Activated CD4-positive, alpha-beta memory T cell treated with anti-CD3 and anti-CD28 coated beads for 36 hours (primary cell): ENCODE measurements at regions not wholly inside any gene's neighbourhood (a gene's known extent, or its start where the extent isn't known, plus 50 kb on each side); places are given as distances from the start of the nearest gene placed in this dataset.

Source experiments
- CTCF ChIA-PET: fragments of 350-600 bp; sonication (Branson Sonifier 250); formaldehyde crosslinking; loops from one replicate; lab custom pipeline; 2021; ENCODE audit warnings: antibody characterized with exemption, inconsistent platforms; lab: Charles Lee
- POLR2A ChIA-PET: fragments of 350-600 bp; sonication (Branson Sonifier 250); formaldehyde crosslinking; loops from one replicate; lab custom pipeline; 2021; ENCODE audit warnings: antibody characterized with exemption; lab: Charles Lee
- DNase-seq: peaks from one replicate; pipeline ENCODE4 v3.0.0-alpha.2; 2020
- H3K27ac Mint-ChIP-seq: one replicate; pipeline ENCODE4 v1.8.0; 2021; ENCODE audit warnings: mixed read lengths
- H3K27me3 Mint-ChIP-seq: one replicate; pipeline ENCODE4 v1.8.0; 2021; ENCODE audit warnings: mixed read lengths
- H3K36me3 Mint-ChIP-seq: one replicate; pipeline ENCODE4 v1.8.0; 2021; ENCODE audit warnings: mixed read lengths
- H3K4me1 Mint-ChIP-seq: one replicate; pipeline ENCODE4 v1.8.0; 2021; ENCODE audit warnings: low read depth, mixed read lengths
- H3K4me3 Mint-ChIP-seq: one replicate; pipeline ENCODE4 v1.8.0; 2021; ENCODE audit warnings: mild to moderate bottlenecking, mixed read lengths
- H3K9me3 Mint-ChIP-seq: one replicate; pipeline ENCODE4 v1.8.0; 2021; ENCODE audit warnings: mixed read lengths
- intact Hi-C: fragments of 100-400 bp; cut with micrococcal nuclease; formaldehyde crosslinking; loops from one replicate; pipeline ENCODE4 v1.15.1; 2023

- intact Hi-C loops = no loop called here
- H3K27me3 Mint-ChIP-seq = peaks cover 9% of the 10 kb centered on the region
- no peaks in the 10 kb centered on the region for H3K9me3 Mint-ChIP-seq
- H3K4me3 Mint-ChIP-seq = no peak overlapping the region
- DNase-seq = no peak
- no peaks in the 10 kb centered on the region for H3K4me1 Mint-ChIP-seq
- CTCF ChIA-PET = no interaction called here
- POLR2A ChIA-PET = no interaction called here
- no peak overlapping the region for H3K27ac Mint-ChIP-seq
- no peaks in the 10 kb centered on the region for H3K36me3 Mint-ChIP-seq
Observed at GRCh38 chr14:61153431-61153830, 127.7 kb downstream of the TMEM30B start.

GRCh38 chr14:61152851-61153364 is 128.2 kb downstream of the TMEM30B start:
- Mint-ChIP-seq H3K36me3 (no peaks in the 10 kb centered on the region), H3K4me1 (no peaks in the 10 kb centered on the region), H3K27ac (no peak overlapping the region), H3K4me3 (no peak overlapping the region), H3K27me3 (peaks cover 9% of the 10 kb centered on the region), H3K9me3 (no peaks in the 10 kb centered on the region)
- POLR2A ChIA-PET = no interaction called here
- intact Hi-C loops = no loop called here
- CTCF ChIA-PET = interaction anchor here (0.6 kb wide), 1 partner anchor 26 kb away, joined by 3 read pairs; no protein-coding TSS in a partner anchor
- no peak for DNase-seq

GRCh38 chr14:61151251-61151650 is 129.9 kb downstream of the TMEM30B start:
- peaks cover 10% of the 10 kb centered on the region for H3K27me3 Mint-ChIP-seq
- no peak overlapping the region for H3K27ac Mint-ChIP-seq
- H3K9me3 Mint-ChIP-seq = no peaks in the 10 kb centered on the region
- intact Hi-C loops = no loop called here
- no peaks in the 10 kb centered on the region for H3K4me1 Mint-ChIP-seq
- no peak for DNase-seq
- H3K4me3 Mint-ChIP-seq = no peak overlapping the region
- POLR2A ChIA-PET = no interaction called here
- H3K36me3 Mint-ChIP-seq = no peaks in the 10 kb centered on the region
- CTCF ChIA-PET = interaction anchor here (0.6 kb wide), 1 partner anchor 135 kb away, joined by 3 read pairs; no protein-coding TSS in a partner anchor

- DNase-seq = no peak
- H3K4me1 Mint-ChIP-seq = no peaks in the 10 kb centered on the region
- intact Hi-C loops = no loop called here
- CTCF ChIA-PET = interaction anchor here (0.6 kb wide), 1 partner anchor 135 kb away, joined by 3 read pairs; no protein-coding TSS in a partner anchor
- no peak overlapping the region for H3K27ac Mint-ChIP-seq
- POLR2A ChIA-PET = no interaction called here
- peaks cover 10% of the 10 kb centered on the region for H3K27me3 Mint-ChIP-seq
- H3K9me3 Mint-ChIP-seq = no peaks in the 10 kb centered on the region
- H3K4me3 Mint-ChIP-seq = no peak overlapping the region
- H3K36me3 Mint-ChIP-seq = no peaks in the 10 kb centered on the region
Observed at GRCh38 chr14:61150851-61151250, 130.3 kb downstream of the TMEM30B start.

- no peak overlapping the region for H3K27ac Mint-ChIP-seq
- no peaks in the 10 kb centered on the region for H3K4me1 Mint-ChIP-seq
- H3K9me3 Mint-ChIP-seq = peaks cover 6% of the 10 kb centered on the region
- intact Hi-C loops = no loop called here
- CTCF ChIA-PET = no interaction called here
- H3K4me3 Mint-ChIP-seq = no peak overlapping the region
- no peak for DNase-seq
- peaks cover 1% of the 10 kb centered on the region for H3K36me3 Mint-ChIP-seq
- POLR2A ChIA-PET = no interaction called here
- peaks cover 12% of the 10 kb centered on the region for H3K27me3 Mint-ChIP-seq
Observed at GRCh38 chr14:61149896-61150295, 131.2 kb downstream of the TMEM30B start.

GRCh38 chr14:61148742-61149350 is 132.3 kb downstream of the TMEM30B start:
- H3K27me3 Mint-ChIP-seq = peaks cover 10% of the 10 kb centered on the region
- H3K36me3 Mint-ChIP-seq = peaks cover 4% of the 10 kb centered on the region
- ChIA-PET POLR2A (no interaction called here), CTCF (no interaction called here)
- H3K4me1 Mint-ChIP-seq = no peaks in the 10 kb centered on the region
- DNase-seq = no peak
- peaks cover 16% of the 10 kb centered on the region for H3K9me3 Mint-ChIP-seq
- no peak overlapping the region for H3K27ac Mint-ChIP-seq
- no peak overlapping the region for H3K4me3 Mint-ChIP-seq
- intact Hi-C loops = no loop called here

GRCh38 chr14:61147831-61148549 is 133.1 kb downstream of the TMEM30B start:
- Mint-ChIP-seq H3K4me1 (no peaks in the 10 kb centered on the region), H3K27ac (no peak overlapping the region), H3K9me3 (peaks cover 25% of the 10 kb centered on the region), H3K4me3 (no peak overlapping the region), H3K36me3 (peaks cover 4% of the 10 kb centered on the region), H3K27me3 (peaks cover 10% of the 10 kb centered on the region)
- CTCF ChIA-PET = no interaction called here
- intact Hi-C loops = no loop called here
- POLR2A ChIA-PET = no interaction called here
- no peak for DNase-seq

GRCh38 chr14:61147381-61147821 is 133.7 kb downstream of the TMEM30B start:
- no peak for DNase-seq
- H3K27ac Mint-ChIP-seq = no peak overlapping the region
- peaks cover 26% of the 10 kb centered on the region for H3K9me3 Mint-ChIP-seq
- intact Hi-C loops = no loop called here
- peaks cover 10% of the 10 kb centered on the region for H3K27me3 Mint-ChIP-seq
- POLR2A ChIA-PET = no interaction called here
- H3K4me3 Mint-ChIP-seq = no peak overlapping the region
- CTCF ChIA-PET = no interaction called here
- H3K4me1 Mint-ChIP-seq = no peaks in the 10 kb centered on the region
- H3K36me3 Mint-ChIP-seq = peaks cover 4% of the 10 kb centered on the region

- no peak for DNase-seq
- H3K27me3 Mint-ChIP-seq = peaks cover 10% of the 10 kb centered on the region
- H3K9me3 Mint-ChIP-seq = peaks cover 26% of the 10 kb centered on the region
- H3K36me3 Mint-ChIP-seq = peaks cover 4% of the 10 kb centered on the region
- intact Hi-C loops = no loop called here
- H3K4me3 Mint-ChIP-seq = no peak overlapping the region
- no peaks in the 10 kb centered on the region for H3K4me1 Mint-ChIP-seq
- CTCF ChIA-PET = no interaction called here
- POLR2A ChIA-PET = no interaction called here
- no peak overlapping the region for H3K27ac Mint-ChIP-seq
Observed at GRCh38 chr14:61146899-61147298, 134.2 kb downstream of the TMEM30B start.

- no peak for DNase-seq
Observed at GRCh38 chr14:61145903-61146481, 135.1 kb downstream of the TMEM30B start.

GRCh38 chr14:61145034-61145902 is 135.9 kb downstream of the TMEM30B start:
- CTCF ChIA-PET = no interaction called here
- POLR2A ChIA-PET = no interaction called here
- Mint-ChIP-seq H3K36me3 (peaks cover 4% of the 10 kb centered on the region), H3K9me3 (peaks cover 26% of the 10 kb centered on the region), H3K27ac (no peak overlapping the region), H3K27me3 (peaks cover 9% of the 10 kb centered on the region), H3K4me1 (no peaks in the 10 kb centered on the region), H3K4me3 (no peak overlapping the region)
- intact Hi-C loops = no loop called here
- no peak for DNase-seq

More at GRCh38 chr14:61145903-61146481, 135.1 kb downstream of the TMEM30B start:
- no peak overlapping the region for H3K27ac Mint-ChIP-seq
- H3K4me3 Mint-ChIP-seq = no peak overlapping the region
- peaks cover 8% of the 10 kb centered on the region for H3K27me3 Mint-ChIP-seq
- intact Hi-C loops = no loop called here
- POLR2A ChIA-PET = no interaction called here
- no peaks in the 10 kb centered on the region for H3K4me1 Mint-ChIP-seq
- H3K36me3 Mint-ChIP-seq = peaks cover 4% of the 10 kb centered on the region
- H3K9me3 Mint-ChIP-seq = peaks cover 26% of the 10 kb centered on the region
- CTCF ChIA-PET = no interaction called here
